ENCODE measurements at regions not wholly inside any gene's neighbourhood (a gene's known extent, or its start where the extent isn't known, plus 50 kb on each side); places are given as distances from the start of the nearest gene placed in this dataset.

DNA sequence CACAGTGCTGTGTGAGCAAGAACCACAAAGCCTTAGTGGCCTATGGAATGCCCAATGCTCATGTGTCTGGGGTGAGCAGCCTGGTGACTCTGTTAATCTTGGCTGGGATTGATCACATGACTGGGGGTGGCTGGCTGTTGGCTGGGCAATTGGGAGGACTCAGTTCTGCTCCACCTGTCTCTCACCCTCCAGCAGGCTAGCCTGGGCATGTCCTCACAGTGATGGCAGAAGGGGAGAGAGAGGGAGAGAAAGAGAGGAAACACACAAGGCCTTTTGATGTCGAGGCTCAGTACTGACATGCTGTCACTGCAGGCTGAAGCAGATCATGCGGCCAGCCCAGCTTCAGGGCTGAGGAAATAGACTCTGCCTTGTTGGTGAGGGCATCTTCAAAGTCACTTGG lies 136.8 kb downstream of the TBX5 start:
- intact Hi-C loops (cut with DNase I): no loop called here
- 13% methylated on average over 2 of the region's 2 CpGs for WGBS
- no peak overlapping the region for H3K27ac ChIP-seq
- no peaks in the 10 kb centered on the region for H3K27me3 ChIP-seq (replicated peaks; ENCODE audit: insufficient read depth)
- no peaks in the 10 kb centered on the region for H3K4me1 ChIP-seq (replicated peaks)
- H3K4me3 ChIP-seq: no peak overlapping the region
- no peaks in the 10 kb centered on the region for H3K36me3 ChIP-seq
- H3K9me3 ChIP-seq: no peaks in the 10 kb centered on the region
- DNase-seq (ENCODE audit: low spot score): no peak
- no peak for TF ChIP-seq POLR2A (IDR thresholded peaks at IDR 0.05)
- TF ChIP-seq POLR2AphosphoS5 (IDR thresholded peaks at IDR 0.05): no peak
- no peak for TF ChIP-seq CTCF (IDR thresholded peaks at IDR 0.05)

DNA sequence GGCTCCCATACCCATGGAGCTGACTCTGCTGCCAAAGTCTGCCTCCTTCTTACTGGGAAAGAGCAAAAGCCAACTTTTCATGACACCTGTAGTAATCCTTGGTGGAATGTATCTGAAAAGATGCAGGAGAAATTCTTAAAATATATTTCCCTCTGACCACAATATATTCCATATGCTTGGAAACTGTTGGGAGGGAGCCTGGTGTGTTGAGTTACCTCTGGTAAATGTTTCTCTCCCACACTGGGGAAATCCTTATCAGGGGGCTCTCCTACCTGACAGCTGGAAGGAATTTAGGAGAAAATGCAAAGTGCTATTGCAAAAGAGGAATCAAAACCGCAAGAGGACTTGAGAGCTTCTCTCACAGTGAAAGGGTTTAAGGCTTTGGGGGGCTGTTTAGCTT lies 139.4 kb downstream of the TBX5 start:
- H3K27ac ChIP-seq: no peak overlapping the region
- no peaks in the 10 kb centered on the region for H3K4me1 ChIP-seq (replicated peaks)
- TF ChIP-seq POLR2A (IDR thresholded peaks at IDR 0.05): no peak
- no peak for TF ChIP-seq POLR2AphosphoS5 (IDR thresholded peaks at IDR 0.05)
- no peak for TF ChIP-seq CTCF (IDR thresholded peaks at IDR 0.05)
- H3K36me3 ChIP-seq: no peaks in the 10 kb centered on the region
- intact Hi-C loops (cut with DNase I): no loop called here
- H3K27me3 ChIP-seq (replicated peaks; ENCODE audit: insufficient read depth): no peaks in the 10 kb centered on the region
- DNase-seq (ENCODE audit: low spot score): no peak
- 68% methylated on average over 1 of the region's 1 CpG for WGBS
- H3K9me3 ChIP-seq: no peaks in the 10 kb centered on the region
- no peak overlapping the region for H3K4me3 ChIP-seq

DNA sequence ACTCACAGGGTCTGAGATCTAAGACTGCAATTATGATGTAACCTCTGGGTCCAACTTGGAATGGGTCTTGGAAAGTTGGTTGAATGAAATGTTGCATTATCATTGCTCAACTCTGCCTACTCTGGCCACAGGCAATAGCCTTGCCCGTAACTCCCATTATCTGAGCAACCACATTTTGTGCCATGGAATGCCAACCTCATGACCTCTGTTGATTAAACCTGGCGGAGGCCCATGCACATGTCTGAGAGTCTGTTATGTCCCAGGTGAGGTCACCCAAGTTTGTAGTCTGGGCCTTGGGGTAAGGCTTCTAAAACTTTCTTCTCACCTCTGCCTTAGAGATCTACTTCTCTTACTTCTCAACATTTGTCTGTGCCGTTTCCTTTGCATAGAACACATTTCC lies 140.9 kb downstream of the TBX5 start:
- 83% methylated on average over 3 of the region's 3 CpGs for WGBS

GRCh38 chr12:114263056-114263805 lies 142.7 kb downstream of the TBX5 start:
- DNase-seq (ENCODE audit: low spot score): no peak
- TF ChIP-seq POLR2AphosphoS5 (IDR thresholded peaks at IDR 0.05): no peak
- TF ChIP-seq POLR2A (IDR thresholded peaks at IDR 0.05): no peak
- TF ChIP-seq CTCF (IDR thresholded peaks at IDR 0.05): no peak
- Histone ChIP-seq H3K9me3 (no peaks in the 10 kb centered on the region), H3K27me3 (replicated peaks; ENCODE audit: insufficient read depth) (no peaks in the 10 kb centered on the region), H3K4me1 (replicated peaks) (no peaks in the 10 kb centered on the region), H3K27ac (no peak overlapping the region), H3K36me3 (no peaks in the 10 kb centered on the region), H3K4me3 (no peak overlapping the region)
- intact Hi-C loops (cut with DNase I): no loop called here
- 70% methylated on average over 2 of the region's 2 CpGs for WGBS

More for the DNA sequence above, 140.9 kb downstream of the TBX5 start:
- H3K27ac ChIP-seq: no peak overlapping the region
- DNase-seq (ENCODE audit: low spot score): no peak
- H3K27me3 ChIP-seq (replicated peaks; ENCODE audit: insufficient read depth): no peaks in the 10 kb centered on the region
- H3K4me1 ChIP-seq (replicated peaks): no peaks in the 10 kb centered on the region
- no peaks in the 10 kb centered on the region for H3K9me3 ChIP-seq
- H3K4me3 ChIP-seq: no peak overlapping the region
- intact Hi-C loops (cut with DNase I): no loop called here
- TF ChIP-seq POLR2A (IDR thresholded peaks at IDR 0.05) (no peak), CTCF (IDR thresholded peaks at IDR 0.05) (no peak), POLR2AphosphoS5 (IDR thresholded peaks at IDR 0.05) (no peak)
- H3K36me3 ChIP-seq: no peaks in the 10 kb centered on the region

DNA sequence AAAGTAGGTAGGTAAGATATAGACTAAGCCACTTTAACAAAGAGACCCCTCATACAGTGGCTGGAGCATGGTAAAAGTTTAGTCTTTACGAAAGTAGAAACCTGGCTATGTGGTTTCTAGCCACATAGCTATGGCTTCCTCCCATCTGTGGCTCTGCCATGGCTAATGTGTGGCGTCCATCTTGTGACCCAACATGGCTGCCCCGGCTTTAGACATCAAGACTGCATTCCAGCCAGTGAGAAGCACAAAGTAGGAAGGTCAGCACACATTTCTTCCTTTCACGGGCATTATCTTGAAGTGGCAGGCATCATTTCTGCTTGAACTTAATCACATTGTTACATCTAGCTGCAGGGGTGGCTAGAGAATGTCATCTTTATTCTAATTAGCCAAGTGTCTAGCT lies 148.3 kb downstream of the TBX5 start:
- Histone ChIP-seq H3K27ac (no peak overlapping the region), H3K4me3 (no peak overlapping the region), H3K36me3 (no peaks in the 10 kb centered on the region), H3K4me1 (replicated peaks) (no peaks in the 10 kb centered on the region), H3K9me3 (no peaks in the 10 kb centered on the region), H3K27me3 (replicated peaks; ENCODE audit: insufficient read depth) (no peaks in the 10 kb centered on the region)
- intact Hi-C loops (cut with DNase I): no loop called here
- TF ChIP-seq CTCF (IDR thresholded peaks at IDR 0.05) (no peak), POLR2A (IDR thresholded peaks at IDR 0.05) (no peak), POLR2AphosphoS5 (IDR thresholded peaks at IDR 0.05) (no peak)
- no peak for DNase-seq (ENCODE audit: low spot score)
- 98% methylated on average over 4 of the region's 4 CpGs for WGBS

Data from prostate gland (tissue), 2 donors.